Keratinocyte (primary cell): ENCODE measurements at regions not wholly inside any gene's neighbourhood (a gene's known extent, or its start where the extent isn't known, plus 50 kb on each side); places are given as distances from the start of the nearest gene placed in this dataset.

ENCODE experiments used
- DNase-seq: peaks from one replicate; pipeline ENCODE4 v3.0.0-alpha.2; 2011; ENCODE audit warnings: low read depth, missing footprints, low spot score
- FAIRE-seq: peaks from 2 replicates; lab custom pipeline; 2011; peaks lifted over from hg19 to GRCh38; lab: Jason Lieb, UNC
- H2AFZ ChIP-seq: 2 replicates; pipeline ENCODE4 v1.6.0; 2012; ENCODE audit warnings: low read length, control low read depth, inconsistent platforms; ENCODE audit not compliant: control insufficient read depth
- H3K27ac ChIP-seq: 2 replicates; pipeline ENCODE4 v1.5.1; 2011; ENCODE audit warnings: low read length; ENCODE audit not compliant: control insufficient read depth, insufficient read depth
- H3K27me3 ChIP-seq: 3 replicates; pipeline ENCODE4 v1.6.0; 2011; ENCODE audit warnings: low read length; ENCODE audit not compliant: control insufficient read depth, insufficient read depth; ENCODE audit errors: extremely low read depth
- H3K36me3 ChIP-seq, 2 experiments: 2 replicates in 1 of 2; 3 replicates in 1 of 2; pipeline ENCODE4 v1.5.1; 2011; ENCODE audit warnings: low read length in 2 of 2, mild to moderate bottlenecking in 1 of 2; ENCODE audit not compliant: control insufficient read depth in 2 of 2, insufficient read depth in 2 of 2; ENCODE audit errors: extremely low read depth in 1 of 2
- H3K4me1 ChIP-seq: 3 replicates; pipeline ENCODE4 v1.5.1; 2011; ENCODE audit warnings: low read length; ENCODE audit not compliant: control insufficient read depth, insufficient read depth; ENCODE audit errors: extremely low read depth
- H3K4me2 ChIP-seq: 3 replicates; pipeline ENCODE4 v1.6.0; 2011; ENCODE audit warnings: low read depth, low read length; ENCODE audit not compliant: control insufficient read depth, insufficient read depth; ENCODE audit errors: extremely low read depth
- H3K4me3 ChIP-seq, 3 experiments: fragments of 200-600 bp in 1 of 3; sonication (generic) in 1 of 3; 2 replicates in 2 of 3; 3 replicates in 1 of 3; pipeline ENCODE4 v1.5.1; 2011 to 2016; ENCODE audit warnings: low read length in 3 of 3, mild to moderate bottlenecking in 3 of 3, control low read depth in 2 of 3, inconsistent platforms in 1 of 3, low read depth in 1 of 3, mixed read lengths in 1 of 3, mixed run types in 1 of 3, moderate library complexity in 1 of 3; ENCODE audit not compliant: control insufficient read depth in 2 of 3, insufficient read depth in 2 of 3; ENCODE audit errors: extremely low read depth in 1 of 3
- H3K79me2 ChIP-seq: 2 replicates; pipeline ENCODE4 v1.6.0; 2012; ENCODE audit warnings: low read length; ENCODE audit not compliant: control insufficient read depth, insufficient read depth
- H3K9ac ChIP-seq: 3 replicates; pipeline ENCODE4 v1.6.0; 2011; ENCODE audit warnings: low read length; ENCODE audit not compliant: control insufficient read depth, insufficient read depth; ENCODE audit errors: extremely low read depth
- H3K9me1 ChIP-seq: 3 replicates; pipeline ENCODE4 v1.6.0; 2011; ENCODE audit warnings: low read length; ENCODE audit not compliant: control insufficient read depth, insufficient read depth; ENCODE audit errors: extremely low read depth
- H3K9me3 ChIP-seq: 2 replicates; pipeline ENCODE4 v1.5.1; 2012; ENCODE audit warnings: low read depth, low read length; ENCODE audit not compliant: control insufficient read depth
- H4K20me1 ChIP-seq: 3 replicates; pipeline ENCODE4 v1.6.0; 2011; ENCODE audit warnings: low read length; ENCODE audit not compliant: control insufficient read depth, insufficient read depth; ENCODE audit errors: extremely low read depth
- CTCF ChIP-seq, 3 experiments: IDR thresholded peaks in 1 of 3; conservative IDR thresholded peaks in 1 of 3; optimal IDR thresholded peaks in 1 of 3; 2 replicates in 2 of 3; 3 replicates in 1 of 3; pipeline versions ENCODE3 to v1.5.1; 2011; ENCODE audit warnings: low read length in 3 of 3, mild to moderate bottlenecking in 3 of 3, moderate library complexity in 2 of 3, control low read depth in 1 of 3, inconsistent platforms in 1 of 3; ENCODE audit not compliant: insufficient read depth in 2 of 3; ENCODE audit errors: extremely low read depth in 1 of 3
- EZH2 ChIP-seq: IDR thresholded peaks from one replicate; pipeline ENCODE4 v1.6.1; 2012; ENCODE audit warnings: inconsistent platforms, mild to moderate bottlenecking, low read length, moderate library complexity
- dilution Hi-C: fragments of 300-500 bp; cut with MboI; formaldehyde crosslinking; loops from one replicate; pipeline ENCODE4 v1.7.0; 2020; ENCODE audit warnings: low sequenced_read_pairs; ENCODE audit not compliant: extremely low pct_ligation_motif_present

- Histone ChIP-seq H3K9ac (no peak overlapping the region), H3K79me2 (no peaks in the 10 kb centered on the region), H3K4me1 (no peaks in the 10 kb centered on the region), H3K27ac (no peak overlapping the region), H3K4me2 (no peak overlapping the region), H3K36me3 (no peaks in the 10 kb centered on the region), H3K27me3 (no peaks in the 10 kb centered on the region), H3K9me3 (no peaks in the 10 kb centered on the region), H3K4me3 (no peak overlapping the region), H2AFZ (no peak overlapping the region), H3K9me1 (no peaks in the 10 kb centered on the region), H4K20me1 (no peaks in the 10 kb centered on the region)
- no peak for TF ChIP-seq CTCF (optimal IDR thresholded peaks at IDR 0.05 in 1 of 3, IDR thresholded peaks at IDR 0.05 in 1 of 3, conservative IDR thresholded peaks at IDR 0.05 in 1 of 3; ENCODE audit: extremely low read depth in 1 of 3, insufficient read depth in 2 of 3, low read length in 3 of 3)
- TF ChIP-seq EZH2, result no peak
- FAIRE-seq, result no peak
- DNase-seq, result no peak
- dilution Hi-C loops, result no loop called here
Measured at GRCh38 chr2:34481542-34481941, 882.4 kb upstream of the FAM98A start.

GRCh38 chr2:34480366-34480765, 881.3 kb upstream of the FAM98A start:
- no peaks in the 10 kb centered on the region for H3K9me3 ChIP-seq
- no peaks in the 10 kb centered on the region for H3K79me2 ChIP-seq
- H2AFZ ChIP-seq, result no peak overlapping the region
- dilution Hi-C loops, result no loop called here
- no peak overlapping the region for H3K4me3 ChIP-seq
- H3K4me2 ChIP-seq, result no peak overlapping the region
- no peaks in the 10 kb centered on the region for H3K4me1 ChIP-seq
- no peak for FAIRE-seq
- H4K20me1 ChIP-seq, result no peaks in the 10 kb centered on the region
- no peaks in the 10 kb centered on the region for H3K27me3 ChIP-seq
- no peaks in the 10 kb centered on the region for H3K36me3 ChIP-seq
- TF ChIP-seq EZH2 (no peak), CTCF (optimal IDR thresholded peaks at IDR 0.05 in 1 of 3, IDR thresholded peaks at IDR 0.05 in 1 of 3, conservative IDR thresholded peaks at IDR 0.05 in 1 of 3; ENCODE audit: extremely low read depth in 1 of 3, insufficient read depth in 2 of 3, low read length in 3 of 3) (no peak)
- H3K27ac ChIP-seq, result no peak overlapping the region
- H3K9ac ChIP-seq, result no peak overlapping the region
- no peak for DNase-seq
- H3K9me1 ChIP-seq, result no peaks in the 10 kb centered on the region
